ENCODE measurements at regions not wholly inside any gene's neighbourhood (a gene's known extent, or its start where the extent isn't known, plus 50 kb on each side); places are given as distances from the start of the nearest gene placed in this dataset.

GRCh38 chr10:58980826-58981415 lies 195.5 kb upstream of the PHYHIPL start:
- TF ChIP-seq POLR2A (IDR thresholded peaks at IDR 0.05) (no peak), POLR2AphosphoS5 (IDR thresholded peaks at IDR 0.05) (no peak), CTCF (IDR thresholded peaks at IDR 0.05) (no peak)
